NB4 (cell line): ENCODE measurements at regions not wholly inside any gene's neighbourhood (a gene's known extent, or its start where the extent isn't known, plus 50 kb on each side); places are given as distances from the start of the nearest gene placed in this dataset.

Source experiments
- CTCF ChIP-seq: IDR thresholded peaks from one replicate; pipeline ENCODE4 v1.5.1; 2012; ENCODE audit warnings: low read depth, low read length
- POLR2A ChIP-seq: IDR thresholded peaks from 2 replicates; pipeline ENCODE4 v1.6.1; 2011; ENCODE audit warnings: mild to moderate bottlenecking; ENCODE audit not compliant: insufficient read length; ENCODE audit errors: extremely low read depth

- TF ChIP-seq CTCF = no peak
- TF ChIP-seq POLR2A = no peak
These were observed 242.4 kb upstream of the GOLIM4 start for GRCh38 chr3:168338161-168338560.
